ENCODE measurements at regions not wholly inside any gene's neighbourhood (a gene's known extent, or its start where the extent isn't known, plus 50 kb on each side); places are given as distances from the start of the nearest gene placed in this dataset.

- DNase-seq (ENCODE audit: low read depth): no peak
Observed at GRCh38 chr4:92106816-92107215, 196.9 kb upstream of the GRID2 start.

- no peak for DNase-seq (ENCODE audit: low read depth)
Observed at GRCh38 chr4:92111493-92111892, 192.3 kb upstream of the GRID2 start.

GRCh38 chr4:92112805-92113204, 191.0 kb upstream of the GRID2 start:
- no peak for DNase-seq (ENCODE audit: low read depth)

- DNase-seq (ENCODE audit: low read depth): no peak
Observed at GRCh38 chr4:92120810-92121498, 182.8 kb upstream of the GRID2 start.

GRCh38 chr4:92122911-92123310, 180.9 kb upstream of the GRID2 start:
- no peak for DNase-seq (ENCODE audit: low read depth)

- peak; percentile 2 for DNase-seq (ENCODE audit: low read depth)
Observed at GRCh38 chr4:92128676-92129075, 175.1 kb upstream of the GRID2 start.

- no peak for DNase-seq (ENCODE audit: low read depth)
Observed at GRCh38 chr4:92129408-92129994, 174.3 kb upstream of the GRID2 start.

GRCh38 chr4:92136434-92136833, 167.3 kb upstream of the GRID2 start:
- DNase-seq (ENCODE audit: low read depth): no peak

GRCh38 chr4:92163348-92163747, 140.4 kb upstream of the GRID2 start:
- peak; percentile 3 for DNase-seq (ENCODE audit: low read depth)

- DNase-seq (ENCODE audit: low read depth): no peak
Observed at GRCh38 chr4:92170340-92170739, 133.4 kb upstream of the GRID2 start.

- peak; percentile 1 for DNase-seq (ENCODE audit: low read depth)
Observed at GRCh38 chr4:92172203-92172602, 131.6 kb upstream of the GRID2 start.

GRCh38 chr4:92175250-92175649, 128.5 kb upstream of the GRID2 start:
- DNase-seq (ENCODE audit: low read depth): no peak

- no peak for DNase-seq (ENCODE audit: low read depth)
Observed at GRCh38 chr4:92182006-92182735, 121.6 kb upstream of the GRID2 start.

- no peak for DNase-seq (ENCODE audit: low read depth)
Observed at GRCh38 chr4:92182736-92183407, 120.9 kb upstream of the GRID2 start.

- no peak for DNase-seq (ENCODE audit: low read depth)
Observed at GRCh38 chr4:92183825-92184224, 119.9 kb upstream of the GRID2 start.

GRCh38 chr4:92184566-92184965, 119.2 kb upstream of the GRID2 start:
- no peak for DNase-seq (ENCODE audit: low read depth)

GRCh38 chr4:92186239-92186638, 117.5 kb upstream of the GRID2 start:
- DNase-seq (ENCODE audit: low read depth): no peak

GRCh38 chr4:92189146-92189545, 114.6 kb upstream of the GRID2 start:
- no peak for DNase-seq (ENCODE audit: low read depth)

GRCh38 chr4:92198711-92199110, 105.1 kb upstream of the GRID2 start:
- DNase-seq (ENCODE audit: low read depth): no peak

GRCh38 chr4:92199135-92199534, 104.6 kb upstream of the GRID2 start:
- no peak for DNase-seq (ENCODE audit: low read depth)

GRCh38 chr4:92210906-92211305, 92.9 kb upstream of the GRID2 start:
- no peak for DNase-seq (ENCODE audit: low read depth)

- no peak for DNase-seq (ENCODE audit: low read depth)
Observed at GRCh38 chr4:92215476-92215875, 88.3 kb upstream of the GRID2 start.

GRCh38 chr4:92231511-92231910, 72.3 kb upstream of the GRID2 start:
- no peak for DNase-seq (ENCODE audit: low read depth)

Measured in renal cortical epithelial cell (primary cell).